ENCODE measurements at regions not wholly inside any gene's neighbourhood (a gene's known extent, or its start where the extent isn't known, plus 50 kb on each side); places are given as distances from the start of the nearest gene placed in this dataset.

GRCh38 chr2:122166820-122167219, 411.4 kb downstream of the TSN start:
- no peak for DNase-seq (ENCODE audit: low read depth, low spot score)
- in situ Hi-C loops (cut with HindIII; ENCODE audit: low sequenced_read_pairs): no loop called here
- H3K4me3 ChIP-seq (ENCODE audit: low read depth, low read length): no peak overlapping the region
- no peak for TF ChIP-seq CTCF (IDR thresholded peaks at IDR 0.05; ENCODE audit: low read depth, low read length)

- in situ Hi-C loops (cut with HindIII; ENCODE audit: low sequenced_read_pairs): no loop called here
- no peak overlapping the region for H3K4me3 ChIP-seq (ENCODE audit: low read depth, low read length)
- TF ChIP-seq CTCF (IDR thresholded peaks at IDR 0.05; ENCODE audit: low read depth, low read length): no peak
- no peak for DNase-seq (ENCODE audit: low read depth, low spot score)
These were observed 412.1 kb downstream of the TSN start for GRCh38 chr2:122167515-122167914.

- no peak for DNase-seq (ENCODE audit: low read depth, low spot score)
- in situ Hi-C loops (cut with HindIII; ENCODE audit: low sequenced_read_pairs): no loop called here
- H3K4me3 ChIP-seq (ENCODE audit: low read depth, low read length): no peak overlapping the region
- TF ChIP-seq CTCF (IDR thresholded peaks at IDR 0.05; ENCODE audit: low read depth, low read length): no peak
These were observed 413.3 kb downstream of the TSN start for GRCh38 chr2:122168799-122169198.

- TF ChIP-seq CTCF (IDR thresholded peaks at IDR 0.05; ENCODE audit: low read depth, low read length): no peak
- in situ Hi-C loops (cut with HindIII; ENCODE audit: low sequenced_read_pairs): no loop called here
These were observed 417.4 kb downstream of the TSN start for GRCh38 chr2:122172812-122173211.

GRCh38 chr2:122174061-122174460, 418.6 kb downstream of the TSN start:
- in situ Hi-C loops (cut with HindIII; ENCODE audit: low sequenced_read_pairs): no loop called here
- no peak for TF ChIP-seq CTCF (IDR thresholded peaks at IDR 0.05; ENCODE audit: low read depth, low read length)
- H3K4me3 ChIP-seq (ENCODE audit: low read depth, low read length): no peak overlapping the region
- no peak for DNase-seq (ENCODE audit: low read depth, low spot score)

More at GRCh38 chr2:122172812-122173211, 417.4 kb downstream of the TSN start:
- no peak for DNase-seq (ENCODE audit: low read depth, low spot score)
- H3K4me3 ChIP-seq (ENCODE audit: low read depth, low read length): no peak overlapping the region

- TF ChIP-seq CTCF (IDR thresholded peaks at IDR 0.05; ENCODE audit: low read depth, low read length): no peak
- DNase-seq (ENCODE audit: low read depth, low spot score): no peak
- no peak overlapping the region for H3K4me3 ChIP-seq (ENCODE audit: low read depth, low read length)
- in situ Hi-C loops (cut with HindIII; ENCODE audit: low sequenced_read_pairs): no loop called here
These were observed 424.2 kb downstream of the TSN start for GRCh38 chr2:122179492-122180165.

Data from astrocyte of the spinal cord (primary cell).